ENCODE measurements at regions not wholly inside any gene's neighbourhood (a gene's known extent, or its start where the extent isn't known, plus 50 kb on each side); places are given as distances from the start of the nearest gene placed in this dataset.

DNA sequence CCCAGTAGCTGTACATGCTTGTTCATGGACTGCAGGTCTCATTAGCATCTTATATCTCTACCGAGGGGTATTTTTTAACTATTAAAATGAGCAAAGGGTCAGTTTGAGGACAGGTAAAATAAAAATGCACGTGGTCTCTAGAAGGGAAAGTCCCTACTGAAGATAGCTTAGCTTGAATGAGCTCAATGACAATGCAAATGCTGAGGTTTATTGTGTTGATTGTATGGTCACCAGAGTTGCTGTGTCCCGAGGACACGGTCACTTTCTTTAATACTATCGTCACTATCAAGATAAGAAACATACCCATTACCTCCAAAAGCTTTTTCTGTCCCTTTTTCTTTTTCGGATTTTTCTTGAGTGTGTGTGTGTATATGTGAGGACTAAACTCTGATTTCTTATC lies 250.5 kb upstream of the PRKX start:
- no peaks in the 10 kb centered on the region for H3K36me3 ChIP-seq
- H3K27ac ChIP-seq: no peak overlapping the region
- no peaks in the 10 kb centered on the region for H3K9me3 ChIP-seq
- no peak overlapping the region for H3K4me3 ChIP-seq
- H3K4me1 ChIP-seq: no peaks in the 10 kb centered on the region
- no peak for DNase-seq
- intact Hi-C loops (cut with DNase I; ENCODE audit: low total_unique reads): no loop called here
- H3K27me3 ChIP-seq: no peaks in the 10 kb centered on the region
- TF ChIP-seq POLR2A (IDR thresholded peaks at IDR 0.05): no peak

- no peak overlapping the region for H3K27ac ChIP-seq
- H3K9me3 ChIP-seq: no peaks in the 10 kb centered on the region
- H3K4me1 ChIP-seq: no peaks in the 10 kb centered on the region
- TF ChIP-seq POLR2A (IDR thresholded peaks at IDR 0.05): no peak
- TF ChIP-seq, protein P1, sequence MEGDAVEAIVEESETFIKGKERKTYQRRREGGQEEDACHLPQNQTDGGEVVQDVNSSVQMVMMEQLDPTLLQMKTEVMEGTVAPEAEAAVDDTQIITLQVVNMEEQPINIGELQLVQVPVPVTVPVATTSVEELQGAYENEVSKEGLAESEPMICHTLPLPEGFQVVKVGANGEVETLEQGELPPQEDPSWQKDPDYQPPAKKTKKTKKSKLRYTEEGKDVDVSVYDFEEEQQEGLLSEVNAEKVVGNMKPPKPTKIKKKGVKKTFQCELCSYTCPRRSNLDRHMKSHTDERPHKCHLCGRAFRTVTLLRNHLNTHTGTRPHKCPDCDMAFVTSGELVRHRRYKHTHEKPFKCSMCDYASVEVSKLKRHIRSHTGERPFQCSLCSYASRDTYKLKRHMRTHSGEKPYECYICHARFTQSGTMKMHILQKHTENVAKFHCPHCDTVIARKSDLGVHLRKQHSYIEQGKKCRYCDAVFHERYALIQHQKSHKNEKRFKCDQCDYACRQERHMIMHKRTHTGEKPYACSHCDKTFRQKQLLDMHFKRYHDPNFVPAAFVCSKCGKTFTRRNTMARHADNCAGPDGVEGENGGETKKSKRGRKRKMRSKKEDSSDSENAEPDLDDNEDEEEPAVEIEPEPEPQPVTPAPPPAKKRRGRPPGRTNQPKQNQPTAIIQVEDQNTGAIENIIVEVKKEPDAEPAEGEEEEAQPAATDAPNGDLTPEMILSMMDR (IDR thresholded peaks at IDR 0.05): peak in 3 of 4 experiments; percentile 12 to 32 (median 21)
- no peaks in the 10 kb centered on the region for H3K36me3 ChIP-seq
- intact Hi-C loops (cut with DNase I; ENCODE audit: low total_unique reads): no loop called here
- no peak overlapping the region for H3K4me3 ChIP-seq
- DNase-seq: no peak
- H3K27me3 ChIP-seq: no peaks in the 10 kb centered on the region
These were observed 249.3 kb upstream of the PRKX start for GRCh38 chrX:3962511-3963311.

DNA sequence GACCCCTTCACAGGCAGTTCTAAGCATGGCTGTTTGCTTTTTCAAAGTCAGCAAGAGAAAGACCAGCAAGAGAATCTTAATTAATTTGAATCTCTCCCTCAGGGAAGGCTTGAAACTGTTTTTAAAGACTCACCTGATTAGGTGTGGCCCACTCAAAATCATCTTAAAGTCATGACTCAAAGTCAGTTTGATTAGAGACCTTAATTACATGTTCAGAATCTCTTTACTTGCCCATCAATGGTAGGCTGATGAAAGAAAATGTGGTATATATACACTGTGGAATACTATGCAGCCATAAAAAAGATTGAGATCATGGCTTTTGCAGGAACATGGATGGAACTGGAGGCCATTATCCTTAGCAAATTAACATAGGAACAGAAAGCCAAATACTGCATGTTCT lies 247.5 kb upstream of the PRKX start:
- H3K27ac ChIP-seq: no peak overlapping the region
- TF ChIP-seq, protein P1 (IDR thresholded peaks at IDR 0.05): no peak
- no peak for TF ChIP-seq POLR2A (IDR thresholded peaks at IDR 0.05)
- H3K36me3 ChIP-seq: no peaks in the 10 kb centered on the region
- no peak overlapping the region for H3K4me3 ChIP-seq
- intact Hi-C loops (cut with DNase I; ENCODE audit: low total_unique reads): no loop called here
- DNase-seq: no peak
- H3K27me3 ChIP-seq: no peaks in the 10 kb centered on the region
- no peaks in the 10 kb centered on the region for H3K4me1 ChIP-seq
- H3K9me3 ChIP-seq: no peaks in the 10 kb centered on the region

DNA sequence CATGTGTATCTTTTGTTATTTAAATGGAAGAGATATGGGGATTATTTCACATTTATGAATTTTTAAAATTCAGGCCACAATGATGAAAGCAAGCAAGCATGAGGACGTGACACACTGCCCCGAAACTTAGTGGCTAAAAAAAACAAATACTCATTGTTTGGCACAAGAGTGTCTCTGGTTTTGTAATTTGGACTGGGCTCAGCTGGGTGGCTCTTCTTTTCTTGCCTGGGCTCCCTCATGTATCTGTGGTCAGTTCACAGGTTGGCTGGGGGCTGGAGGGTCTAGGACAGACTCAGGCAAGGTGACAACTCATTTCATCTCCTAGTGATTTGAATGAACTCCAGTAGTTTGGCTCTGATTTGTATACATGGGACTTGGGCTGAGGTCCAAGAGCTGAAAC lies 238.4 kb upstream of the PRKX start:
- H3K4me1 ChIP-seq: no peaks in the 10 kb centered on the region
- no peaks in the 10 kb centered on the region for H3K36me3 ChIP-seq
- no peak for DNase-seq
- H3K27me3 ChIP-seq: no peaks in the 10 kb centered on the region
- TF ChIP-seq, protein P1 (IDR thresholded peaks at IDR 0.05): no peak
- no peak for TF ChIP-seq POLR2A (IDR thresholded peaks at IDR 0.05)
- no peaks in the 10 kb centered on the region for H3K9me3 ChIP-seq
- no peak overlapping the region for H3K27ac ChIP-seq
- H3K4me3 ChIP-seq: no peak overlapping the region
- intact Hi-C loops (cut with DNase I; ENCODE audit: low total_unique reads): no loop called here

DNA sequence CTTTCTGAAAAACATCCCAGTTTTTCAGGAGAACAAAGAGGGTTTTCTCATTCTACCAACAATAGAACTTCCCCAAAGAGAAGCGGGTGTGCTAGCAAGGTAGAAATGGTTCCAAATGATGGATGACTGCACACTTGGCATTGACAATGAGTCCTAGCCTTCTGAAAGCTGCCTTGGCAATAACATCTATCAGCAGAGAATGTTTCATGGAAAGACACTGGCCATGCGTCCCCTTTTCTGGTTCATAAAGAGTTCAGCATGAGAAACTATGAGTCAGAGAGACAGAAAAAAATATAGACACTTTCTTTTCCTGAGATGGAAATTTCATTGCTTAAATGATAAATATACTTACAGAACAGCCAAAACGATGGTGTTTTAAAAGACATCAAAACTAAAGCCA lies 236.9 kb upstream of the PRKX start:
- Histone ChIP-seq H3K9me3 (no peaks in the 10 kb centered on the region), H3K27ac (no peak overlapping the region), H3K36me3 (no peaks in the 10 kb centered on the region), H3K4me3 (no peak overlapping the region), H3K27me3 (no peaks in the 10 kb centered on the region), H3K4me1 (no peaks in the 10 kb centered on the region)
- intact Hi-C loops (cut with DNase I; ENCODE audit: low total_unique reads): no loop called here
- DNase-seq: no peak
- TF ChIP-seq, protein P1 (IDR thresholded peaks at IDR 0.05): no peak
- no peak for TF ChIP-seq POLR2A (IDR thresholded peaks at IDR 0.05)

Measured in uterus (tissue), 3 donors.